OCI-LY1 (cell line): ENCODE measurements at regions not wholly inside any gene's neighbourhood (a gene's known extent, or its start where the extent isn't known, plus 50 kb on each side); places are given as distances from the start of the nearest gene placed in this dataset.

ENCODE experiments used
- H2AFZ ChIP-seq: fragments of 200-600 bp; sonication (generic), shearing (Covaris generic); 2 replicates; pipeline ENCODE4 v1.6.0; 2014; ENCODE audit warnings: antibody characterized with exemption, mild to moderate bottlenecking, low read length
- H3F3A ChIP-seq: fragments of 200-600 bp; sonication (generic), shearing (Covaris generic); 2 replicates; pipeline ENCODE4 v1.6.0; 2014; ENCODE audit warnings: mild to moderate bottlenecking, antibody characterized with exemption, low read length, moderate library complexity; ENCODE audit not compliant: insufficient read depth
- H3K27ac ChIP-seq: fragments of 200-600 bp; sonication (generic); 2 replicates; pipeline ENCODE4 v1.5.1; 2014; ENCODE audit warnings: low read length, mixed run types, mild to moderate bottlenecking, low read depth; ENCODE audit not compliant: poor library complexity, severe bottlenecking
- H3K27me3 ChIP-seq: fragments of 200-600 bp; sonication (generic); 2 replicates; pipeline ENCODE4 v1.6.0; 2014; ENCODE audit warnings: antibody characterized with exemption, mild to moderate bottlenecking, low read length, moderate library complexity; ENCODE audit not compliant: insufficient read depth
- H3K36me3 ChIP-seq: fragments of 200-600 bp; sonication (generic); 2 replicates; pipeline ENCODE4 v1.6.1; 2014; ENCODE audit warnings: mild to moderate bottlenecking, antibody characterized with exemption, low read length, moderate library complexity, mixed read lengths; ENCODE audit not compliant: insufficient read depth
- H3K4me1 ChIP-seq: fragments of 200-600 bp; sonication (generic); 2 replicates; pipeline ENCODE4 v1.5.1; 2014; ENCODE audit warnings: mild to moderate bottlenecking, low read length, moderate library complexity; ENCODE audit not compliant: insufficient read depth, severe bottlenecking
- H3K4me2 ChIP-seq: fragments of 200-600 bp; sonication (generic), shearing (Covaris generic); 2 replicates; pipeline ENCODE4 v1.6.1; 2014; ENCODE audit warnings: low read length
- H3K4me3 ChIP-seq: fragments of 200-600 bp; sonication (generic); 2 replicates; pipeline ENCODE4 v1.5.1; 2014; ENCODE audit warnings: low read length, low read depth, mild to moderate bottlenecking, mixed read lengths; ENCODE audit not compliant: poor library complexity, severe bottlenecking
- H3K79me2 ChIP-seq: fragments of 200-600 bp; shearing (Covaris generic); 2 replicates; pipeline ENCODE4 v1.6.1; 2016; ENCODE audit warnings: mixed run types, low read length, mixed read lengths; ENCODE audit not compliant: insufficient read depth
- H3K9ac ChIP-seq: fragments of 200-600 bp; sonication (generic), shearing (Covaris generic); 2 replicates; pipeline ENCODE4 v1.6.1; 2014; ENCODE audit warnings: mild to moderate bottlenecking, low read length, mixed read lengths
- H3K9me2 ChIP-seq: fragments of 200-600 bp; sonication (generic), shearing (Covaris generic); 2 replicates; pipeline ENCODE4 v1.6.1; 2014; ENCODE audit warnings: low read depth, mild to moderate bottlenecking, low read length, mixed read lengths
- H3K9me3 ChIP-seq: fragments of 200-600 bp; shearing (Covaris generic); 2 replicates; pipeline ENCODE4 v1.6.1; 2014; ENCODE audit warnings: low read length, mixed read lengths
- H4K20me1 ChIP-seq: fragments of 200-600 bp; sonication (generic), shearing (Covaris generic); 2 replicates; pipeline ENCODE4 v1.6.0; 2016; ENCODE audit warnings: mild to moderate bottlenecking, low read length; ENCODE audit not compliant: insufficient read depth
- CTCF ChIP-seq: fragments of 200-600 bp; sonication (generic), shearing (Covaris generic); IDR thresholded peaks from 2 replicates; pipeline ENCODE4 v1.5.1; 2017; ENCODE audit warnings: mild to moderate bottlenecking, antibody characterized with exemption, low read length, moderate library complexity, mixed read lengths
- EZH2 ChIP-seq: fragments of 200-600 bp; sonication (generic), shearing (Covaris generic); IDR thresholded peaks from 2 replicates; pipeline ENCODE4 v1.8.0; 2017; ENCODE audit warnings: borderline replicate concordance, mixed run types, mild to moderate bottlenecking, antibody characterized with exemption, low read length, moderate library complexity, mixed read lengths

- Histone ChIP-seq H3K79me2 (no peaks in the 10 kb centered on the region), H3K27me3 (no peaks in the 10 kb centered on the region), H3F3A (no peaks in the 10 kb centered on the region), H4K20me1 (no peaks in the 10 kb centered on the region), H2AFZ (no peak overlapping the region), H3K36me3 (no peaks in the 10 kb centered on the region), H3K4me2 (no peak overlapping the region), H3K9ac (no peak overlapping the region), H3K4me1 (no peaks in the 10 kb centered on the region), H3K9me3 (no peaks in the 10 kb centered on the region), H3K27ac (no peak overlapping the region), H3K9me2 (no peaks in the 10 kb centered on the region), H3K4me3 (no peak overlapping the region)
- TF ChIP-seq CTCF (no peak), EZH2 (no peak)
These were observed 51.6 kb upstream of the PTPN13 start for GRCh38 chr4:86542319-86543027.

- H3K27me3 ChIP-seq = no peaks in the 10 kb centered on the region
- no peaks in the 10 kb centered on the region for H4K20me1 ChIP-seq
- no peaks in the 10 kb centered on the region for H3K9me2 ChIP-seq
- H3K4me2 ChIP-seq = no peak overlapping the region
- no peaks in the 10 kb centered on the region for H3K36me3 ChIP-seq
- H3F3A ChIP-seq = no peaks in the 10 kb centered on the region
- no peaks in the 10 kb centered on the region for H3K79me2 ChIP-seq
- TF ChIP-seq EZH2 (no peak), CTCF (no peak)
- H3K27ac ChIP-seq = no peak overlapping the region
- no peaks in the 10 kb centered on the region for H3K9me3 ChIP-seq
- H3K4me1 ChIP-seq = no peaks in the 10 kb centered on the region
- H3K9ac ChIP-seq = no peak overlapping the region
- no peak overlapping the region for H3K4me3 ChIP-seq
- no peak overlapping the region for H2AFZ ChIP-seq
These were observed 51.0 kb upstream of the PTPN13 start for GRCh38 chr4:86543080-86543479.

- H3F3A ChIP-seq = no peaks in the 10 kb centered on the region
- no peaks in the 10 kb centered on the region for H3K9me3 ChIP-seq
- H4K20me1 ChIP-seq = no peaks in the 10 kb centered on the region
- TF ChIP-seq EZH2 (no peak), CTCF (no peak)
- H3K79me2 ChIP-seq = no peaks in the 10 kb centered on the region
- no peak overlapping the region for H3K4me2 ChIP-seq
- no peak overlapping the region for H3K4me3 ChIP-seq
- H3K27me3 ChIP-seq = no peaks in the 10 kb centered on the region
- H3K27ac ChIP-seq = no peak overlapping the region
- no peaks in the 10 kb centered on the region for H3K36me3 ChIP-seq
- H3K4me1 ChIP-seq = no peaks in the 10 kb centered on the region
- no peak overlapping the region for H2AFZ ChIP-seq
- no peaks in the 10 kb centered on the region for H3K9me2 ChIP-seq
- no peak overlapping the region for H3K9ac ChIP-seq
These were observed 50.4 kb upstream of the PTPN13 start for GRCh38 chr4:86543560-86544309.
